ENCODE measurements at regions not wholly inside any gene's neighbourhood (a gene's known extent, or its start where the extent isn't known, plus 50 kb on each side); places are given as distances from the start of the nearest gene placed in this dataset.

DNA sequence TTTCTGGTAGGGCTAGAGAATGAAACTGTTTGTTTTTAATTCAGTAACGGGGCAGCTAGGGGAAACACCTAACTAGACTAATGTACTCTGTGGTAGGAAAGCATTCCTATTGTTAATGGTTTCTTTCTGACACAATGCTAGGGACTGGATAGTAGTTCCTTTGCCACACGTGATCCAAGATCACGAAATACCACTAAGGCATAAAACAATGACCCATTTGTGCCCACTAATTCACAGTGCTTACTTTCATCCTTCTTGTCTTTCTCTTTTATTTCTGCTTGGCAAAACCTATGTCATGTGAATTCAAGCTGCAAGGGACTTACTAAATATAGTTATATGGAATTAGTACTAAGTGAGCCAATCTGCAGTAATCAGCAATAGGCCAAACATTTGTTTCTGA is 834.1 kb upstream of the SLITRK6 start:
- TF ChIP-seq, protein P1, sequence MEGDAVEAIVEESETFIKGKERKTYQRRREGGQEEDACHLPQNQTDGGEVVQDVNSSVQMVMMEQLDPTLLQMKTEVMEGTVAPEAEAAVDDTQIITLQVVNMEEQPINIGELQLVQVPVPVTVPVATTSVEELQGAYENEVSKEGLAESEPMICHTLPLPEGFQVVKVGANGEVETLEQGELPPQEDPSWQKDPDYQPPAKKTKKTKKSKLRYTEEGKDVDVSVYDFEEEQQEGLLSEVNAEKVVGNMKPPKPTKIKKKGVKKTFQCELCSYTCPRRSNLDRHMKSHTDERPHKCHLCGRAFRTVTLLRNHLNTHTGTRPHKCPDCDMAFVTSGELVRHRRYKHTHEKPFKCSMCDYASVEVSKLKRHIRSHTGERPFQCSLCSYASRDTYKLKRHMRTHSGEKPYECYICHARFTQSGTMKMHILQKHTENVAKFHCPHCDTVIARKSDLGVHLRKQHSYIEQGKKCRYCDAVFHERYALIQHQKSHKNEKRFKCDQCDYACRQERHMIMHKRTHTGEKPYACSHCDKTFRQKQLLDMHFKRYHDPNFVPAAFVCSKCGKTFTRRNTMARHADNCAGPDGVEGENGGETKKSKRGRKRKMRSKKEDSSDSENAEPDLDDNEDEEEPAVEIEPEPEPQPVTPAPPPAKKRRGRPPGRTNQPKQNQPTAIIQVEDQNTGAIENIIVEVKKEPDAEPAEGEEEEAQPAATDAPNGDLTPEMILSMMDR (IDR thresholded peaks at IDR 0.05; ENCODE audit: low read length), result no peak
- no peak for TF ChIP-seq EZH2 (IDR thresholded peaks at IDR 0.05; ENCODE audit: borderline replicate concordance, low read length)

All from OCI-LY1 (cell line).